NCI-H2107 treated with DMSO at 0.1 percent for 48 hours (cell line): ENCODE measurements at regions not wholly inside any gene's neighbourhood (a gene's known extent, or its start where the extent isn't known, plus 50 kb on each side); places are given as distances from the start of the nearest gene placed in this dataset.

Experiments
- DNase-seq: peaks from one replicate; lab custom pipeline; 2025; ENCODE audit not compliant: unreplicated experiment; lab: John Stamatoyannopoulos, UW

- DNase-seq = no peak
Measured at GRCh38 chr1:14294860-14295536, 303.5 kb upstream of the KAZN start.

- DNase-seq = no peak
Measured at GRCh38 chr1:14296795-14297194, 301.7 kb upstream of the KAZN start.

GRCh38 chr1:14297356-14297755 is 301.1 kb upstream of the KAZN start:
- no peak for DNase-seq

- peak; percentile 51 for DNase-seq
Measured at GRCh38 chr1:14298806-14299205, 299.7 kb upstream of the KAZN start.

- DNase-seq = no peak
Measured at GRCh38 chr1:14300991-14301703, 297.3 kb upstream of the KAZN start.

- DNase-seq = no peak
Measured at GRCh38 chr1:14301704-14302024, 296.8 kb upstream of the KAZN start.

GRCh38 chr1:14302025-14302424 is 296.5 kb upstream of the KAZN start:
- no peak for DNase-seq

- DNase-seq = no peak
Measured at GRCh38 chr1:14303011-14303410, 295.5 kb upstream of the KAZN start.

- no peak for DNase-seq
Measured at GRCh38 chr1:14304381-14304865, 294.1 kb upstream of the KAZN start.

- DNase-seq = no peak
Measured at GRCh38 chr1:14308460-14308859, 290.0 kb upstream of the KAZN start.

GRCh38 chr1:14309984-14310383 is 288.5 kb upstream of the KAZN start:
- no peak for DNase-seq

GRCh38 chr1:14310476-14310875 is 288.0 kb upstream of the KAZN start:
- DNase-seq = no peak

GRCh38 chr1:14313731-14314431 is 284.6 kb upstream of the KAZN start:
- no peak for DNase-seq

GRCh38 chr1:14318830-14319229 is 279.7 kb upstream of the KAZN start:
- no peak for DNase-seq

GRCh38 chr1:14320518-14320917 is 278.0 kb upstream of the KAZN start:
- DNase-seq = peak; percentile 97

- no peak for DNase-seq
Measured at GRCh38 chr1:14320986-14321385, 277.5 kb upstream of the KAZN start.

- DNase-seq = no peak
Measured at GRCh38 chr1:14321422-14321821, 277.1 kb upstream of the KAZN start.

- DNase-seq = no peak
Measured at GRCh38 chr1:14323568-14324247, 274.8 kb upstream of the KAZN start.

- DNase-seq = no peak
Measured at GRCh38 chr1:14324248-14324630, 274.2 kb upstream of the KAZN start.

- DNase-seq = no peak
Measured at GRCh38 chr1:14326857-14327256, 271.6 kb upstream of the KAZN start.

GRCh38 chr1:14328685-14329084 is 269.8 kb upstream of the KAZN start:
- no peak for DNase-seq

GRCh38 chr1:14332158-14332557 is 266.3 kb upstream of the KAZN start:
- DNase-seq = no peak
